ENCODE measurements at regions not wholly inside any gene's neighbourhood (a gene's known extent, or its start where the extent isn't known, plus 50 kb on each side); places are given as distances from the start of the nearest gene placed in this dataset.

DNA sequence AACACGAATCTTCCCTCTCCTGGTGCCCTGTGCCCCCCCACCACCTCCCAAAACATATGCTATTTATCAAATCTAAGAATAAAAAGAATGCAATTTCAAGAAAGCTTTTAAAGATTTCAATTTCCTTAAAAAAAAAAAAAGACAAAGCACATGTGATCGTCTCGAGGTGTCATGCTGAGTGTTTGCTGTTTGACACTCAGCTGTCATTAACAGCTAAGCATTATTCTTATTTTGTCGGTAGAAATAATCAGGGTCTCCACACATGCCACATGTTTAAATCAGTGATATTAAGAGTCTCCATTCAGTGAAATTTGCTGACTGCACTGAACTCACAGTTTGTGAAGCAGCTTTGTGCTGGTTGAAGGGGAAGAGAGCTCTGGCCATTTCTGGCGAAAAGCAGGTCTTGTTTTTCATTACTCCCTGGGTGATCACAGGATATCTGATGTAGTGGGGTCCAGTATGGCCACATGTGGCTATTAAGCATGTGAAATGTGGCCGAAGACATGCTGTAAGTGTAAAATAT is 281.8 kb downstream of the SATB1 start:
- Histone ChIP-seq H3K27ac (no peak overlapping the region), H3K4me3 (no peak overlapping the region), H3K4me1 (no peaks in the 10 kb centered on the region), H3K27me3 (ENCODE audit: insufficient read depth in 3 of 3, low read length in 2 of 3) (no peaks in the 10 kb centered on the region), H3K36me3 (ENCODE audit: insufficient read depth in 1 of 2, low read depth in 1 of 2) (no peaks in the 10 kb centered on the region), H3K9me3 (no peaks in the 10 kb centered on the region)
- DNase-seq (no peak), ATAC-seq (no peak)
- intact Hi-C loops (cut with DNase I) = no loop called here
- WGBS, 3 donors = 50 to 51% (median 50%) methylated on average over 6 of the region's 6 CpGs
- TF ChIP-seq, protein P1, sequence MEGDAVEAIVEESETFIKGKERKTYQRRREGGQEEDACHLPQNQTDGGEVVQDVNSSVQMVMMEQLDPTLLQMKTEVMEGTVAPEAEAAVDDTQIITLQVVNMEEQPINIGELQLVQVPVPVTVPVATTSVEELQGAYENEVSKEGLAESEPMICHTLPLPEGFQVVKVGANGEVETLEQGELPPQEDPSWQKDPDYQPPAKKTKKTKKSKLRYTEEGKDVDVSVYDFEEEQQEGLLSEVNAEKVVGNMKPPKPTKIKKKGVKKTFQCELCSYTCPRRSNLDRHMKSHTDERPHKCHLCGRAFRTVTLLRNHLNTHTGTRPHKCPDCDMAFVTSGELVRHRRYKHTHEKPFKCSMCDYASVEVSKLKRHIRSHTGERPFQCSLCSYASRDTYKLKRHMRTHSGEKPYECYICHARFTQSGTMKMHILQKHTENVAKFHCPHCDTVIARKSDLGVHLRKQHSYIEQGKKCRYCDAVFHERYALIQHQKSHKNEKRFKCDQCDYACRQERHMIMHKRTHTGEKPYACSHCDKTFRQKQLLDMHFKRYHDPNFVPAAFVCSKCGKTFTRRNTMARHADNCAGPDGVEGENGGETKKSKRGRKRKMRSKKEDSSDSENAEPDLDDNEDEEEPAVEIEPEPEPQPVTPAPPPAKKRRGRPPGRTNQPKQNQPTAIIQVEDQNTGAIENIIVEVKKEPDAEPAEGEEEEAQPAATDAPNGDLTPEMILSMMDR (IDR thresholded peaks at IDR 0.05) = no peak

DNA sequence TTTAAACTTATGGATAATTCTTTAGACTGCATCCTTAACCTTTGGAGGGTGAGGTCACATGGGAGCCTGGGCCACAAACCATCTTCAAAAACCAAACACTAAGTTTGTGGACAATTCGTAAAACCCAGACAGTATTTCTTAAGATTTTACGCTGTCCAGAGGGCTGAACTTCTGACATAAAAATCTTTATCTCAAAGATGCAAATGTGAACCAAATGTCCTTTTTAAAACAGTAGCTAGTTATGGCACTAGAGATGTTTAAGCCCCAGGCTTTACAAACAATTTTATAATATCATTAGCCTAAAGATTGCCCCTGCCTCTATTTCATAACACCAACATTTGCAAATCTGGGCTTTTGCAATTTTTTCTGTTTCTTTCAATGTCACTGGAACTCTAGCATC is 287.2 kb downstream of the SATB1 start:
- Histone ChIP-seq H3K27ac (no peak overlapping the region), H3K4me3 (no peak overlapping the region), H3K4me1 (no peaks in the 10 kb centered on the region), H3K9me3 (no peaks in the 10 kb centered on the region), H3K27me3 (ENCODE audit: insufficient read depth in 3 of 3, low read length in 2 of 3) (no peaks in the 10 kb centered on the region), H3K36me3 (ENCODE audit: insufficient read depth in 1 of 2, low read depth in 1 of 2) (no peaks in the 10 kb centered on the region)
- intact Hi-C loops (cut with DNase I) = no loop called here
- TF ChIP-seq, protein P1 (IDR thresholded peaks at IDR 0.05) = no peak
- ATAC-seq (no peak), DNase-seq (no peak)
- WGBS, 3 donors = 78 to 87% (median 84%) methylated on average over 2 of the region's 2 CpGs

DNA sequence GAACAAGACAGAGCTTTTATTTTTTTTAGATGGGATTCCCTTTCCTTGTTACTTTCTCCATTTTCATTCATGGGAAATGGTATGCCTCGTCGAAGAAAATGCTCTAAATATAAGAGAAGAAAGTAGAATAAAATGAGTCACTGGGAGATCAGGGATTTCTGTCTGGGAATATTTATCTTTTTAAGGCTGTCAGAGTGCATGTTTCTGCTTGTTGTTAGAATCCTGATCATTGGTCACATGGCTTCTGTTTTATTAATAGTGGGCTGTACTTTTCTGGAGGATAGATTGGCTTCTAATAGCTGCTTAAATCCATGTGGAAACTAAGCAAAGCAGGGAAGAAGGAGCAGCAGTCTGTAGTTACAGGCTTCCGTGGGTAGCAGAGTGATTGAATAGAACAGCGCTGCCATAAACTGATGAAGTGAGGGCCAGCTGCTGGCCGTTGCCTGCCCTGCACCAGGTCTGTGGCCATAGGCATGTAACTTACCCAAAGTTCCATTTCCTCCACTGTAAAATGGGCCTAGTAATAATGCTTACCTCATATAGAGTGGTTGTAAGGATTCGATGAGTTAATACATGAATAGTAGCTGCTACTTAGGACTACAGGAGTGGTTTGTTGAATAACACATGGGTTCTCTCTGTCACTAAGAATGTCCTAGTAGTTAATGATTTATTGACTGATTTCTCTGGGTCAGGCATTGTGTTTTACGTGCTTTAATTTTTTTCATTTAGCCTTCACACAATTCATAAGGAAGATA is 289.9 kb downstream of the SATB1 start:
- ATAC-seq (no peak), DNase-seq (no peak)
- TF ChIP-seq, protein P1 (IDR thresholded peaks at IDR 0.05) = no peak
- Histone ChIP-seq H3K4me1 (no peaks in the 10 kb centered on the region), H3K27ac (no peak overlapping the region), H3K27me3 (ENCODE audit: insufficient read depth in 3 of 3, low read length in 2 of 3) (no peaks in the 10 kb centered on the region), H3K9me3 (no peaks in the 10 kb centered on the region), H3K4me3 (no peak overlapping the region), H3K36me3 (ENCODE audit: insufficient read depth in 1 of 2, low read depth in 1 of 2) (no peaks in the 10 kb centered on the region)
- WGBS, 3 donors = 68 to 78% (median 68%) methylated on average over 7 of the region's 7 CpGs
- intact Hi-C loops (cut with DNase I) = no loop called here

DNA sequence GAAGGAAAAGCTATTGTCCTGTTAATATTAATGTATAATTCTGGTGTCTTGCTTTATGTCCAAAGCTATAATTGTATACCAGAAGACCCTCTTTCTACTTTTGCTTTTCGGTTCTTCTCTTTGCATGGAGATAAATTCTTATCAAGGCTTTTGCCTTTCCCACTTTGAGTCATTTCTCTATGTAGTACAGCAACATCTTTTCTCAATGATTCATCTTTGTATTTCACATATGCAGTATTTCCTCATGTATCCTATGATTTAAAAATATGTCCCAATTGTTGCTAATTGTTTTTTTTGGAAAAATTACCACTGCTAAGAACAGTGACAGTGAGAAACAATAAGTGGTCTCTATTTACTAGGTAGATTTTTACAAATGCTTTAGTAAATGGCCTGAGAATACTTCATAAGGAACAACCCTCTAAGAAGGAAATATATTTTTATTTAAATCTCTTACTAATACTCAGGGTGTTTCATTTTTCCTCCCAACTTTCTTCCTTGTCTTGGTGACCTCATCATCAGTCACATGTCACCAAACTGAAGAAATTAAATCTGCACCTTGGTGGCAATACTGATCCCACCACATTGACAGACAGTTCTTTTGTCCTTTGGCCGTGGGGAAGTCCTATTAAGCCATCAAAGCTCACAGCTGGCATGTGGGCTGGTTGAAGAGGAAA is 290.6 kb downstream of the SATB1 start:
- Histone ChIP-seq H3K27ac (no peak overlapping the region), H3K9me3 (no peaks in the 10 kb centered on the region), H3K36me3 (ENCODE audit: insufficient read depth in 1 of 2, low read depth in 1 of 2) (no peaks in the 10 kb centered on the region), H3K27me3 (ENCODE audit: insufficient read depth in 3 of 3, low read length in 2 of 3) (no peaks in the 10 kb centered on the region), H3K4me1 (no peaks in the 10 kb centered on the region), H3K4me3 (no peak overlapping the region)
- WGBS, 3 donors = 54 to 60% (median 58%) methylated on average over 2 of the region's 2 CpGs
- intact Hi-C loops (cut with DNase I) = no loop called here
- no peak for DNase-seq
- ATAC-seq = no peak
- TF ChIP-seq, protein P1 (IDR thresholded peaks at IDR 0.05) = no peak
